Fibroblast of lung (primary cell): ENCODE measurements at regions not wholly inside any gene's neighbourhood (a gene's known extent, or its start where the extent isn't known, plus 50 kb on each side); places are given as distances from the start of the nearest gene placed in this dataset.

Experiments
- DNase-seq, 2 donors: peaks; one replicate each; pipeline versions ENCODE4 v3.0.0 to v3.0.0-alpha.2; 2010; ENCODE audit warnings: low read depth in 2 of 2
- H2AFZ ChIP-seq: 2 replicates; pipeline ENCODE4 v1.5.1; 2012; ENCODE audit warnings: low read length, control low read depth, inconsistent platforms
- H3K27ac ChIP-seq: 2 replicates; pipeline ENCODE4 v1.5.1; 2011; ENCODE audit warnings: low read length, control low read depth; ENCODE audit not compliant: insufficient read depth
- H3K27me3 ChIP-seq: 2 replicates; pipeline ENCODE4 v1.5.1; 2011; ENCODE audit warnings: mild to moderate bottlenecking, low read length; ENCODE audit not compliant: control insufficient read depth, insufficient read depth
- H3K36me3 ChIP-seq: 2 replicates; pipeline ENCODE4 v1.5.1; 2011; ENCODE audit warnings: low read length; ENCODE audit not compliant: control insufficient read depth, insufficient read depth
- H3K4me1 ChIP-seq: 2 replicates; pipeline ENCODE4 v1.5.1; 2011; ENCODE audit warnings: low read length; ENCODE audit not compliant: control insufficient read depth, insufficient read depth; ENCODE audit errors: extremely low read depth
- H3K4me2 ChIP-seq: 2 replicates; pipeline ENCODE4 v1.5.1; 2011; ENCODE audit warnings: low read length, control low read depth; ENCODE audit not compliant: insufficient read depth; ENCODE audit errors: extremely low read depth
- H3K4me3 ChIP-seq, 4 experiments: fragments of 200-600 bp in 1 of 4; sonication (generic) in 1 of 4; replicated peaks in 1 of 4; 2 replicates each; pipeline ENCODE4 v1.5.1; 2011 to 2016; ENCODE audit warnings: low read length in 4 of 4, low read depth in 3 of 4, mild to moderate bottlenecking in 3 of 4, control low read depth in 2 of 4, inconsistent platforms in 1 of 4, mixed read lengths in 1 of 4; ENCODE audit not compliant: insufficient read depth in 1 of 4; ENCODE audit errors: control extremely low read depth in 1 of 4
- H3K79me2 ChIP-seq: 2 replicates; pipeline ENCODE4 v1.5.1; 2012; ENCODE audit warnings: mild to moderate bottlenecking, low read length, inconsistent platforms; ENCODE audit not compliant: control insufficient read depth, insufficient read depth
- H3K9ac ChIP-seq: 2 replicates; pipeline ENCODE4 v1.5.1; 2011; ENCODE audit warnings: mild to moderate bottlenecking, low read length, control low read depth; ENCODE audit not compliant: insufficient read depth
- H3K9me3 ChIP-seq: 2 replicates; pipeline ENCODE4 v1.5.1; 2012; ENCODE audit warnings: low read depth, low read length; ENCODE audit not compliant: control insufficient read depth, insufficient read depth
- H4K20me1 ChIP-seq: 2 replicates; pipeline ENCODE4 v1.5.1; 2011; ENCODE audit warnings: low read length; ENCODE audit not compliant: control insufficient read depth, insufficient read depth; ENCODE audit errors: extremely low read depth
- EZH2 ChIP-seq: IDR thresholded peaks from 2 replicates; pipeline ENCODE4 v1.5.1; 2012; ENCODE audit warnings: low read length, control low read depth, mild to moderate bottlenecking; ENCODE audit errors: missing control alignments
- TF ChIP-seq, protein P1 (sequence below), 2 donors: IDR thresholded peaks in 1 of 2; conservative IDR thresholded peaks in 1 of 2; 1 replicate in 1 of 2; 2 replicates in 1 of 2; pipeline ENCODE4 v1.5.1; 2011 to 2012; ENCODE audit warnings: low read length in 2 of 2, control low read depth in 1 of 2, inconsistent platforms in 1 of 2, low read depth in 1 of 2, mild to moderate bottlenecking in 1 of 2

DNA sequence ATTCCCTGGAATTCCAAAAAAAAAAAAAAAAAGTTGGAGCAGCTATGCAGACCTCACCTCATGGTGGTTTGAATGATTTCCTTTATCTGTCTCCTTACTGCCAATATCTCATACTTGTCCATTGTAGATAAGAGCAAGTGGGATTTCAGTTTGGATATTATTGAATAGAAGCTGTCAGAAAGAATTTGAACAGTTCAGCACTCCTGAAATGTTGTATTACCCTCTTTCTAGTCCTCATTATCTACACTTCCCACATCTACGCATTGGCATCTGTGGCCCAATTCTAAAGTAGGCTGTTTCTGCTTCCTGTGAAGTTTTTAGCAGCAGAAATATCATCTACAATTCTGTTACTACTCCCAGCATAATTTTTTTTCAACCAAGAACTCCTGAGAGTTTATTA lies 68.2 kb upstream of the KHDRBS2 start:
- Histone ChIP-seq H3K4me3 (no peak overlapping the region), H2AFZ (no peak overlapping the region), H4K20me1 (no peaks in the 10 kb centered on the region), H3K4me2 (no peak overlapping the region), H3K36me3 (no peaks in the 10 kb centered on the region), H3K9me3 (no peaks in the 10 kb centered on the region), H3K27me3 (no peaks in the 10 kb centered on the region), H3K79me2 (no peaks in the 10 kb centered on the region), H3K4me1 (no peaks in the 10 kb centered on the region), H3K9ac (no peak overlapping the region), H3K27ac (no peak overlapping the region)
- TF ChIP-seq, protein P1, sequence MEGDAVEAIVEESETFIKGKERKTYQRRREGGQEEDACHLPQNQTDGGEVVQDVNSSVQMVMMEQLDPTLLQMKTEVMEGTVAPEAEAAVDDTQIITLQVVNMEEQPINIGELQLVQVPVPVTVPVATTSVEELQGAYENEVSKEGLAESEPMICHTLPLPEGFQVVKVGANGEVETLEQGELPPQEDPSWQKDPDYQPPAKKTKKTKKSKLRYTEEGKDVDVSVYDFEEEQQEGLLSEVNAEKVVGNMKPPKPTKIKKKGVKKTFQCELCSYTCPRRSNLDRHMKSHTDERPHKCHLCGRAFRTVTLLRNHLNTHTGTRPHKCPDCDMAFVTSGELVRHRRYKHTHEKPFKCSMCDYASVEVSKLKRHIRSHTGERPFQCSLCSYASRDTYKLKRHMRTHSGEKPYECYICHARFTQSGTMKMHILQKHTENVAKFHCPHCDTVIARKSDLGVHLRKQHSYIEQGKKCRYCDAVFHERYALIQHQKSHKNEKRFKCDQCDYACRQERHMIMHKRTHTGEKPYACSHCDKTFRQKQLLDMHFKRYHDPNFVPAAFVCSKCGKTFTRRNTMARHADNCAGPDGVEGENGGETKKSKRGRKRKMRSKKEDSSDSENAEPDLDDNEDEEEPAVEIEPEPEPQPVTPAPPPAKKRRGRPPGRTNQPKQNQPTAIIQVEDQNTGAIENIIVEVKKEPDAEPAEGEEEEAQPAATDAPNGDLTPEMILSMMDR (conservative IDR thresholded peaks at IDR 0.05 in 1 of 2, IDR thresholded peaks at IDR 0.05 in 1 of 2; ENCODE audit: low read depth in 1 of 2, low read length in 2 of 2): no peak
- no peak for TF ChIP-seq EZH2
- DNase-seq: no peak

DNA sequence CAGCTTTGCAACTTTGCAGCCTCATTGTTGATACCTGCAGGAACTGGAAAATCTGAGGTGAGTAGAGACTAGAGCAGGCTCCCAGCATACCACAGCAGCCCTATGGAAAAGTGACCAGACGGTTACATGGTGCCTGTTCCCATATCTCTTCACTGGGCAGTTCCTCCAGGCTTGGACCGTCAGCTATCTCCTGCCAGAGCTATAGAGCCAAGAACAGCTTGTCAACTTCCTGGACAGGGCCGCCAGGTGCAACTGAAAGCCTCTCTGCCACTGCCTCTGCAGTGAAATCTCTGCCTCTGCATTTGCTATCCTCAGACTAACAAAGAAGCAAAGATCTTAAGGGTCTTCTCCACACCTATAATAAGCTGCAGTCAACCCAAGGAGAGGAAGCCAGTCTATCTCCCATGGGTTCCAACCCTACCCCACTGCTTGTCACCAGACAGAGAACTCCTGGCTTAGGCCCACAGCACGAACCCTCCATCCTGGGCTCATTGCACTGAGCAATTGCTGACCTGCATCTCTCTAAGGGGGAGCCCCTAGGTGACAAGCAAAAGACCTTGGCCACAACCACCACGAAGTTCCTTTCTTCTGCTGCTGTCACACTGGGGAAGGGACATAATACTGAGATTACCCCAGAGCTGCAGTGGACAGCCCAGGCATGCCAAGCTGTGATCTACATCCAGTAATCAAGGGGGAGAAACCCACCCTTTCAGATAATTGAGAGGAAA lies 60.1 kb upstream of the KHDRBS2 start:
- Histone ChIP-seq H3K79me2 (no peaks in the 10 kb centered on the region), H3K27me3 (no peaks in the 10 kb centered on the region), H3K4me1 (no peaks in the 10 kb centered on the region), H3K4me3 (no peak overlapping the region), H3K36me3 (no peaks in the 10 kb centered on the region), H3K4me2 (no peak overlapping the region), H4K20me1 (no peaks in the 10 kb centered on the region), H2AFZ (no peak overlapping the region), H3K9ac (no peak overlapping the region), H3K27ac (no peak overlapping the region), H3K9me3 (no peaks in the 10 kb centered on the region)
- TF ChIP-seq EZH2: no peak
- TF ChIP-seq, protein P1 (conservative IDR thresholded peaks at IDR 0.05 in 1 of 2, IDR thresholded peaks at IDR 0.05 in 1 of 2; ENCODE audit: low read depth in 1 of 2, low read length in 2 of 2): no peak
- no peak for DNase-seq

DNA sequence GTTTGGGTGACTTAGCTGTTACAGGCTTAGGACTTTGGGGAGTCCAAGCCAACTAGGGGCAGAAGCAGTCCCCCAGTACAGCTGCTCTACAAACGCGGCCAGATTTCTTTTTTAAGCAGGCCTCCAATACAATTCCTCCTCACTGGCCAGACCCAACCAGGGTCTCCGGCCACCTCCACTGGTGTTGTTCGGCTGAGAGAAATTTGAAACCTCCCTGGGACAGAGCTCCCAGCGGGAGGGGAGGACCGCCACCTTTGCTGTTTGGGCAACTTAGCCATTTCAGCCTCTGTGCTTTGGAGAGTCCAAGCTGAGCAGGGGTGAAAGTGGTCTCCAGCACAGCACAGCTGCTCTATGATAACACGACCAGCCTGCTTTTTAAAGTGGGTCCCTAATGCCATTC lies 59.4 kb upstream of the KHDRBS2 start:
- no peak for TF ChIP-seq EZH2
- TF ChIP-seq, protein P1 (conservative IDR thresholded peaks at IDR 0.05 in 1 of 2, IDR thresholded peaks at IDR 0.05 in 1 of 2; ENCODE audit: low read depth in 1 of 2, low read length in 2 of 2): no peak
- H3K9ac ChIP-seq: no peak overlapping the region
- no peak overlapping the region for H3K4me2 ChIP-seq
- H3K4me1 ChIP-seq: no peaks in the 10 kb centered on the region
- H3K27me3 ChIP-seq: no peaks in the 10 kb centered on the region
- no peaks in the 10 kb centered on the region for H3K79me2 ChIP-seq
- DNase-seq: no peak
- H3K4me3 ChIP-seq: no peak overlapping the region
- no peaks in the 10 kb centered on the region for H4K20me1 ChIP-seq
- H3K27ac ChIP-seq: no peak overlapping the region
- H3K36me3 ChIP-seq: no peaks in the 10 kb centered on the region
- H2AFZ ChIP-seq: no peak overlapping the region
- H3K9me3 ChIP-seq: no peaks in the 10 kb centered on the region
